A549 (cell line): ENCODE measurements at regions not wholly inside any gene's neighbourhood (a gene's known extent, or its start where the extent isn't known, plus 50 kb on each side); places are given as distances from the start of the nearest gene placed in this dataset.

Experiments
- EHMT2 ChIP-seq: fragments of 200-600 bp; sonication (generic); IDR thresholded peaks from 2 replicates; pipeline ENCODE4 v1.6.1; 2016; ENCODE audit warnings: antibody characterized with exemption, low read depth, mild to moderate bottlenecking, moderate library complexity
- EP300 ChIP-seq, 2 experiments: fragments of >200 bp; sonication (Bioruptor Twin); formaldehyde crosslinking; IDR thresholded peaks; 2 replicates in 1 of 2; 3 replicates in 1 of 2; pipeline ENCODE4 v1.6.1; 2016 to 2017
- HOXA7 ChIP-seq: fragments of 250-450 bp; sonication (Bioruptor Pico); IDR thresholded peaks from 2 replicates; pipeline ENCODE4 v1.5.0; 2020; ENCODE audit warnings: mild to moderate bottlenecking, moderate library complexity
- JUN ChIP-seq, 2 experiments: fragments of >200 bp; sonication (Bioruptor Twin); formaldehyde crosslinking; IDR thresholded peaks; 2 replicates in 1 of 2; 3 replicates in 1 of 2; pipeline ENCODE4 v1.6.1; 2016 to 2017
- NR3C1 ChIP-seq: fragments of >200 bp; sonication (Bioruptor Twin); formaldehyde crosslinking; IDR thresholded peaks from 3 replicates; pipeline ENCODE4 v1.6.1; 2017
- POLR2A ChIP-seq: IDR thresholded peaks from 2 replicates; pipeline ENCODE4 v1.6.1; 2012; ENCODE audit warnings: mild to moderate bottlenecking, low read length
- RCOR1 ChIP-seq: fragments of 150-350 bp; IDR thresholded peaks from 2 replicates; pipeline ENCODE4 v1.6.1; 2014; ENCODE audit warnings: antibody characterized with exemption, low read length, low read depth
- RFX5 ChIP-seq: fragments of 450-650 bp; IDR thresholded peaks from 2 replicates; pipeline ENCODE4 v1.7.1; 2014; ENCODE audit warnings: antibody characterized with exemption, mild to moderate bottlenecking, moderate library complexity
- SMC3 ChIP-seq: fragments of >200 bp; sonication (Bioruptor Twin); formaldehyde crosslinking; IDR thresholded peaks from 3 replicates; pipeline ENCODE4 v1.6.1; 2018; ENCODE audit warnings: inconsistent platforms
- TF ChIP-seq, protein P1 (sequence below): fragments of >200 bp; sonication (Bioruptor Twin); formaldehyde crosslinking; IDR thresholded peaks from 3 replicates; pipeline ENCODE4 v1.5.1; 2016
- TF ChIP-seq, protein P2 (sequence below): fragments of 150-350 bp; IDR thresholded peaks from 2 replicates; pipeline ENCODE4 v1.6.1; 2014; ENCODE audit warnings: low read depth, mild to moderate bottlenecking, low read length
- TF ChIP-seq, protein P3 (sequence below): IDR thresholded peaks from 2 replicates; pipeline ENCODE4 v1.6.1; 2012
- TF ChIP-seq, protein P4 (sequence below): IDR thresholded peaks from 2 replicates; pipeline ENCODE4 v1.6.1; 2012; ENCODE audit warnings: low read depth, borderline replicate concordance

DNA sequence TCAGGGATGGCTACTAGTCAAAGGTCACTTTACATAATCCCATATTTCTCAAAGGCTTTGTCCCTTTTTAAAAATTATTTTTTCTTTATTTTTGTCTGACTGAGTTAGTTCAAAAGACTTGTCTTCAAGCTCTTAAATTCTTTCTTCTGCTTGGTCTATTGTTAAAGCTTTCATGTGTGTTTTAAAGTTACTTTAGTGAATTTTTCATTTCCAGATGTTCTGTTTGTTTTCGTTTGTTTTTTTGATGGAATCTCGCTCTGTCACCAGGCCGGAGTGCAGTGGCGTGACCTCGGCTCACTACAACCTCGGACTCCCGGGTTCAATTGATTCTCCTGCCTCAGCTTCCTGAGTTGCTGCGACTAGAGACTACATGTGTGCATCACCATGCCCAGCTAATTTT is 55.0 kb upstream of the SNCAIP start:
- TF ChIP-seq SMC3 (no peak), EP300 (IDR thresholded peaks at IDR 0.05) (no peak), RCOR1 (no peak), HOXA7 (CRISPR knock-in tag) (no peak), RFX5 (no peak), POLR2A (no peak), NR3C1 (no peak), EHMT2 (no peak), JUN (IDR thresholded peaks at IDR 0.05) (no peak)
- TF ChIP-seq, protein P1, sequence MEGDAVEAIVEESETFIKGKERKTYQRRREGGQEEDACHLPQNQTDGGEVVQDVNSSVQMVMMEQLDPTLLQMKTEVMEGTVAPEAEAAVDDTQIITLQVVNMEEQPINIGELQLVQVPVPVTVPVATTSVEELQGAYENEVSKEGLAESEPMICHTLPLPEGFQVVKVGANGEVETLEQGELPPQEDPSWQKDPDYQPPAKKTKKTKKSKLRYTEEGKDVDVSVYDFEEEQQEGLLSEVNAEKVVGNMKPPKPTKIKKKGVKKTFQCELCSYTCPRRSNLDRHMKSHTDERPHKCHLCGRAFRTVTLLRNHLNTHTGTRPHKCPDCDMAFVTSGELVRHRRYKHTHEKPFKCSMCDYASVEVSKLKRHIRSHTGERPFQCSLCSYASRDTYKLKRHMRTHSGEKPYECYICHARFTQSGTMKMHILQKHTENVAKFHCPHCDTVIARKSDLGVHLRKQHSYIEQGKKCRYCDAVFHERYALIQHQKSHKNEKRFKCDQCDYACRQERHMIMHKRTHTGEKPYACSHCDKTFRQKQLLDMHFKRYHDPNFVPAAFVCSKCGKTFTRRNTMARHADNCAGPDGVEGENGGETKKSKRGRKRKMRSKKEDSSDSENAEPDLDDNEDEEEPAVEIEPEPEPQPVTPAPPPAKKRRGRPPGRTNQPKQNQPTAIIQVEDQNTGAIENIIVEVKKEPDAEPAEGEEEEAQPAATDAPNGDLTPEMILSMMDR: no peak
- TF ChIP-seq, protein P2, sequence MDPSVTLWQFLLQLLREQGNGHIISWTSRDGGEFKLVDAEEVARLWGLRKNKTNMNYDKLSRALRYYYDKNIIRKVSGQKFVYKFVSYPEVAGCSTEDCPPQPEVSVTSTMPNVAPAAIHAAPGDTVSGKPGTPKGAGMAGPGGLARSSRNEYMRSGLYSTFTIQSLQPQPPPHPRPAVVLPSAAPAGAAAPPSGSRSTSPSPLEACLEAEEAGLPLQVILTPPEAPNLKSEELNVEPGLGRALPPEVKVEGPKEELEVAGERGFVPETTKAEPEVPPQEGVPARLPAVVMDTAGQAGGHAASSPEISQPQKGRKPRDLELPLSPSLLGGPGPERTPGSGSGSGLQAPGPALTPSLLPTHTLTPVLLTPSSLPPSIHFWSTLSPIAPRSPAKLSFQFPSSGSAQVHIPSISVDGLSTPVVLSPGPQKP: no peak
- TF ChIP-seq, protein P3, sequence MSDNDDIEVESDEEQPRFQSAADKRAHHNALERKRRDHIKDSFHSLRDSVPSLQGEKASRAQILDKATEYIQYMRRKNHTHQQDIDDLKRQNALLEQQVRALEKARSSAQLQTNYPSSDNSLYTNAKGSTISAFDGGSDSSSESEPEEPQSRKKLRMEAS: no peak
- TF ChIP-seq, protein P4, sequence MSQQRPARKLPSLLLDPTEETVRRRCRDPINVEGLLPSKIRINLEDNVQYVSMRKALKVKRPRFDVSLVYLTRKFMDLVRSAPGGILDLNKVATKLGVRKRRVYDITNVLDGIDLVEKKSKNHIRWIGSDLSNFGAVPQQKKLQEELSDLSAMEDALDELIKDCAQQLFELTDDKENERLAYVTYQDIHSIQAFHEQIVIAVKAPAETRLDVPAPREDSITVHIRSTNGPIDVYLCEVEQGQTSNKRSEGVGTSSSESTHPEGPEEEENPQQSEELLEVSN: no peak
